CD14-positive monocyte (primary cell): ENCODE measurements at regions not wholly inside any gene's neighbourhood (a gene's known extent, or its start where the extent isn't known, plus 50 kb on each side); places are given as distances from the start of the nearest gene placed in this dataset.

Experiments
- DNase-seq, 3 donors: peaks; one replicate each; pipeline ENCODE4 v3.0.0-alpha.2; 2011 to 2022
- H2AFZ ChIP-seq: 2 replicates; pipeline ENCODE4 v1.6.0; 2012; ENCODE audit warnings: mild to moderate bottlenecking, low read depth, low read length, inconsistent platforms; ENCODE audit not compliant: insufficient read depth, poor library complexity, severe bottlenecking
- H3K27ac ChIP-seq, 2 donors: 1 replicate in 1 of 2; 2 replicates in 1 of 2; pipeline ENCODE4 v1.5.1; 2012 to 2013; ENCODE audit warnings: low read length in 2 of 2, control low read depth in 1 of 2, inconsistent platforms in 1 of 2, low read depth in 1 of 2, mild to moderate bottlenecking in 1 of 2
- H3K27me3 ChIP-seq, 2 donors: one replicate each; pipeline versions ENCODE4 v1.6.0 to v1.6.1; 2011 to 2013; ENCODE audit warnings: low read length in 2 of 2; ENCODE audit not compliant: control insufficient read depth in 2 of 2, insufficient read depth in 2 of 2
- H3K36me3 ChIP-seq, 2 donors: replicated peaks in 1 of 2; 1 replicate in 1 of 2; 2 replicates in 1 of 2; pipeline versions ENCODE4 v1.5.1 to v1.6.1; 2012 to 2013; ENCODE audit warnings: low read length in 2 of 2, control low read depth in 1 of 2, inconsistent platforms in 1 of 2, mild to moderate bottlenecking in 1 of 2; ENCODE audit not compliant: insufficient read depth in 2 of 2, control insufficient read depth in 1 of 2
- H3K4me1 ChIP-seq, 2 donors: 1 replicate in 1 of 2; 2 replicates in 1 of 2; pipeline versions ENCODE4 v1.5.1 to v1.6.1; 2012 to 2013; ENCODE audit warnings: low read length in 2 of 2, control low read depth in 1 of 2, inconsistent platforms in 1 of 2, mild to moderate bottlenecking in 1 of 2, moderate library complexity in 1 of 2; ENCODE audit not compliant: insufficient read depth in 2 of 2, control insufficient read depth in 1 of 2
- H3K4me2 ChIP-seq: replicated peaks from 2 replicates; pipeline ENCODE3; 2012; ENCODE audit warnings: low read length, moderate library complexity, mild to moderate bottlenecking; ENCODE audit not compliant: poor library complexity, severe bottlenecking; ENCODE audit errors: extremely low read depth
- H3K4me3 ChIP-seq, 3 experiments: fragments of 200-600 bp in 1 of 3; sonication (generic) in 1 of 3; replicated peaks in 1 of 3; 1 replicate in 2 of 3; 2 replicates in 1 of 3; pipeline ENCODE4 v1.5.1; 2011 to 2013; ENCODE audit warnings: low read length in 3 of 3, mild to moderate bottlenecking in 3 of 3, control low read depth in 2 of 3, low read depth in 2 of 3, inconsistent platforms in 1 of 3, moderate library complexity in 1 of 3
- H3K79me2 ChIP-seq: 2 replicates; pipeline ENCODE4 v1.6.0; 2012; ENCODE audit warnings: mild to moderate bottlenecking, control low read depth, inconsistent platforms, low read length, moderate library complexity; ENCODE audit not compliant: insufficient read depth
- H3K9ac ChIP-seq: 2 replicates; pipeline ENCODE4 v1.6.0; 2017; ENCODE audit warnings: low read length, mild to moderate bottlenecking; ENCODE audit not compliant: insufficient read depth, poor library complexity, severe bottlenecking
- H3K9me3 ChIP-seq, 2 donors: replicated peaks in 1 of 2; 1 replicate in 1 of 2; 2 replicates in 1 of 2; pipeline versions ENCODE4 v1.5.1 to v1.6.1; 2012 to 2013; ENCODE audit warnings: low read length in 2 of 2, control low read depth in 1 of 2; ENCODE audit not compliant: control insufficient read depth in 1 of 2, insufficient read depth in 1 of 2
- H4K20me1 ChIP-seq: 2 replicates; pipeline ENCODE4 v1.6.0; 2012; ENCODE audit warnings: mild to moderate bottlenecking, low read length, control low read depth, moderate library complexity; ENCODE audit not compliant: insufficient read depth
- H3K27ac Mint-ChIP-seq, 7 donors: one replicate each; pipeline ENCODE4 v1.8.0; 2020; ENCODE audit warnings: mild to moderate bottlenecking in 7 of 7, mixed read lengths in 7 of 7, moderate library complexity in 6 of 7, inconsistent platforms in 2 of 7
- H3K27me3 Mint-ChIP-seq, 3 donors: one replicate each; pipeline ENCODE4 v1.8.0; 2021 to 2022; ENCODE audit warnings: low read depth in 3 of 3, mild to moderate bottlenecking in 3 of 3, mixed read lengths in 3 of 3, moderate library complexity in 3 of 3, inconsistent platforms in 1 of 3
- H3K36me3 Mint-ChIP-seq, 2 donors: one replicate each; pipeline ENCODE4 v1.8.0; 2020; ENCODE audit warnings: mixed read lengths in 2 of 2, inconsistent platforms in 1 of 2, mild to moderate bottlenecking in 1 of 2
- H3K4me1 Mint-ChIP-seq: one replicate; pipeline ENCODE4 v1.8.0; 2020; ENCODE audit warnings: mild to moderate bottlenecking, mixed read lengths
- H3K4me3 Mint-ChIP-seq, 2 donors: one replicate each; pipeline ENCODE4 v1.8.0; 2020; ENCODE audit warnings: mild to moderate bottlenecking in 2 of 2, mixed read lengths in 2 of 2, moderate library complexity in 1 of 2
- H3K9me3 Mint-ChIP-seq, 7 donors: one replicate each; pipeline ENCODE4 v1.8.0; 2020 to 2022; ENCODE audit warnings: mixed read lengths in 7 of 7, mild to moderate bottlenecking in 6 of 7, moderate library complexity in 6 of 7, inconsistent platforms in 2 of 7
- CTCF ChIP-seq: fragments of 200-600 bp; IDR thresholded peaks from one replicate; pipeline ENCODE4 v1.8.0; 2022; ENCODE audit warnings: antibody characterized with exemption, mild to moderate bottlenecking
- WGBS: methylation state at CpG from one replicate; pipeline ENCODE4 v1.1.5; 2013; ENCODE audit warnings: missing lambda C conversion rate; ENCODE audit not compliant: insufficient coverage; 5-methylcytosine and 5-hydroxymethylcytosine counted together
- intact Hi-C, 2 donors: fragments of 100-400 bp; cut with micrococcal nuclease; formaldehyde crosslinking; loops; one replicate each; pipeline versions ENCODE4 v1.15.0 to v1.15.1; 2023

DNA sequence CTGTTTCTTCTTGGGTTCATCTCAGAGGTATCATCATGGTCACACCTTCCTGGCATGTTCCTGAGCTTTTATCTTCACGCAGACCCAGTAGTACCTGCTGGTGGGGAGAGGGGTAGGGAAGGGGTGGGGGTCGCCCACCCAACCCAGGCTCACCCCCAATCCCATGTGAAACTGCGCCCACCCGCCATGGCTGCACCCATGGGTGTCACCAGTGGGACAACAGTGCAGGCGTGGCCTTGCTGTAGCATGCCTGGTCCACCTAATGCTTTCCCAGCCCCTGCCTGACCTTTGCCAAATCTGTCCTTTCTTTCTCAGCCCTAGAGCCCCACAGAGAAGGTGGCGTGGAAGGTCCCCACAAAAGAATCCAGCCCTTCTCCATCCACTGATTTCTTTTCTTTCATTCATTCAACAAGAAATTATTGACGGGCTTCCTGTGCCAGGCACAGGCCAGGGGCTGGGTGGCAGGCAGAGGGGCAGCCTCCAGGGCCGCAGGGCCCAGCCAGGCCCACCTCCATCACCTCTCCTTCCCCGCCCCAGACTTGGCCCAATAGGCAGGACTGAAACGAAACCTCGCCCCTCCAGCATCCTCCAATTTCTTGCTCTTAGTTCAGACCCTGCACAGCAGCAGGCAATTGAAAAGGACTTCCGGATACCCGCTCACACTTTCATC, 79.1 kb upstream of the TNRC6C start:
- no peak overlapping the region for H3K4me3 Mint-ChIP-seq
- H4K20me1 ChIP-seq: peaks cover 3% of the 10 kb centered on the region
- peaks cover 56 to 68% of the 10 kb centered on the region in 2 donors for H3K4me1 ChIP-seq
- DNase-seq: no peak
- 100% methylated on average over 5 of the region's 13 CpGs for WGBS
- H3K36me3 Mint-ChIP-seq: peaks cover 14 to 22% of the 10 kb centered on the region in 2 donors
- no peak overlapping the region for H3K4me2 ChIP-seq
- H3K27me3 ChIP-seq: peaks cover 0 to 7% of the 10 kb centered on the region in 2 donors
- H3K36me3 ChIP-seq: no peaks in the 10 kb centered on the region
- intact Hi-C loops: no loop called here
- H3K4me1 Mint-ChIP-seq: peaks cover 70% of the 10 kb centered on the region
- no peak overlapping the region for H2AFZ ChIP-seq
- H3K27ac Mint-ChIP-seq: no peak overlapping the region
- H3K9me3 Mint-ChIP-seq: peaks cover 10 to 23% (median 18%) of the 10 kb centered on the region in 7 donors
- H3K27ac ChIP-seq: no peak overlapping the region
- H3K4me3 ChIP-seq: no peak overlapping the region
- no peak for TF ChIP-seq CTCF
- no peak overlapping the region for H3K9ac ChIP-seq
- no peaks in the 10 kb centered on the region for H3K79me2 ChIP-seq
- peaks cover 7 to 20% (median 18%) of the 10 kb centered on the region in 3 donors for H3K27me3 Mint-ChIP-seq
- peaks cover 9 to 13% of the 10 kb centered on the region in 2 donors for H3K9me3 ChIP-seq

GRCh38 chr17:77879896-77880280, 78.6 kb upstream of the TNRC6C start:
- H3K36me3 ChIP-seq: no peaks in the 10 kb centered on the region
- peaks cover 56 to 67% of the 10 kb centered on the region in 2 donors for H3K4me1 ChIP-seq
- H3K27me3 ChIP-seq: peaks cover 0 to 12% of the 10 kb centered on the region in 2 donors
- Mint-ChIP-seq H3K27ac (no peak overlapping the region), H3K27me3 (peaks cover 10 to 21% (median 20%) of the 10 kb centered on the region in 3 donors), H3K9me3 (peaks cover 10 to 21% (median 18%) of the 10 kb centered on the region in 7 donors), H3K36me3 (peaks cover 14 to 22% of the 10 kb centered on the region in 2 donors), H3K4me3 (no peak overlapping the region), H3K4me1 (peaks cover 69% of the 10 kb centered on the region)
- H3K9me3 ChIP-seq: peaks cover 9 to 13% of the 10 kb centered on the region in 2 donors
- 98% methylated on average over 8 of the region's 9 CpGs for WGBS
- no peak overlapping the region for H3K4me2 ChIP-seq
- no peak for TF ChIP-seq CTCF
- no peak overlapping the region for H2AFZ ChIP-seq
- no peaks in the 10 kb centered on the region for H3K79me2 ChIP-seq
- no peak overlapping the region for H3K9ac ChIP-seq
- H3K4me3 ChIP-seq: no peak overlapping the region
- no peak for DNase-seq
- no peak overlapping the region for H3K27ac ChIP-seq
- peaks cover 3% of the 10 kb centered on the region for H4K20me1 ChIP-seq
- intact Hi-C loops: loop anchor here (5.0 kb wide), 1 partner anchor 37 kb away; no protein-coding TSS in a partner anchor
